ENCODE measurements at regions not wholly inside any gene's neighbourhood (a gene's known extent, or its start where the extent isn't known, plus 50 kb on each side); places are given as distances from the start of the nearest gene placed in this dataset.

GRCh38 chr7:52980129-52980528 is 55.3 kb upstream of the POM121L12 start:
- no peaks in the 10 kb centered on the region for H3K4me1 ChIP-seq
- H3K27me3 ChIP-seq, result no peaks in the 10 kb centered on the region
- DNase-seq (no peak), ATAC-seq (no peak)
- H3K36me3 ChIP-seq (replicated peaks in 1 of 2; ENCODE audit: insufficient read depth in 1 of 2, low read depth in 2 of 2), result no peaks in the 10 kb centered on the region
- H3K4me3 ChIP-seq, result no peak overlapping the region
- intact Hi-C loops (cut with DNase I), result no loop called here
- peaks cover 0 to 1% (median 0%) of the 10 kb centered on the region in 3 donors for H3K9me3 ChIP-seq
- H3K27ac ChIP-seq, result no peak overlapping the region
- TF ChIP-seq CTCF (IDR thresholded peaks at IDR 0.05) (no peak), POLR2A (IDR thresholded peaks at IDR 0.05) (no peak)

- H3K36me3 ChIP-seq (replicated peaks in 1 of 2; ENCODE audit: insufficient read depth in 1 of 2, low read depth in 2 of 2), result no peaks in the 10 kb centered on the region
- H3K27ac ChIP-seq, result no peak overlapping the region
- ATAC-seq (no peak), DNase-seq (no peak)
- H3K9me3 ChIP-seq, result no peaks in the 10 kb centered on the region
- no peaks in the 10 kb centered on the region for H3K27me3 ChIP-seq
- no peak overlapping the region for H3K4me3 ChIP-seq
- H3K4me1 ChIP-seq, result no peaks in the 10 kb centered on the region
- intact Hi-C loops (cut with DNase I), result no loop called here
- no peak for TF ChIP-seq POLR2A (IDR thresholded peaks at IDR 0.05)
- no peak for TF ChIP-seq CTCF (IDR thresholded peaks at IDR 0.05)
These were observed 62.3 kb upstream of the POM121L12 start for GRCh38 chr7:52973126-52973525.

DNA sequence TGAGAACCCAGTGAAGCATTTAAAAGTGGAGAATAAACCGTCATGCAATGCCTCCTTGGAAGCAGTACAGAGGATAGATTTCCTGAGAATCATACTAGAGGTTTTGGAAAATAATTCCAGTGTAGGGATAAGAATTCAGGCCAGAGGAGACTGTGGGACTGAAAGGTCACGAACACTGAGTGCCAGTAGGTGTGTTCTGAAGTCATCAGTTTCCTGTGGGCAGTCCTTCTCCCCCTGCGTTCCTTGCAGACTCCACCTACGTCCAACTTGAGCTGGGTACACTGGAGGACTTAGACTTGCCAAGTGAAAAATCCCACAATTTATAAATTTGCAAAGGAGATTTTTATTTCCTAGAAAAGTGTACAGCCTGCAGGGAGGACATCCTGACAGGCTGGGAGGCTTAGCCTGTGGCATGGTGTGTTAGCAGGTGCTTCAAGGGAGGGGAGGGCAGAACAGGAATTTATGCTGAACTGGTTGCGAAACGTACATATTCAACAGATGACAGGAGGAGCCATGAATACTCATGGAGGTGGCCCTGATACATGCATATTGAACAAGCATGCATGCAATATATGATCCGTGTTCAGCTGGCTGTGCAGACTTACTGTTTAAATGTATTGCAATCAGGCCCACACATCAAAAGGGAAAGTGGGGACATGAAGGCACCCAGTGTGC is 72.9 kb upstream of the POM121L12 start:
- ATAC-seq (no peak), DNase-seq (no peak)
- intact Hi-C loops (cut with DNase I), result no loop called here
- no peaks in the 10 kb centered on the region for H3K27me3 ChIP-seq
- no peak overlapping the region for H3K27ac ChIP-seq
- no peaks in the 10 kb centered on the region for H3K9me3 ChIP-seq
- no peaks in the 10 kb centered on the region for H3K36me3 ChIP-seq (replicated peaks in 1 of 2; ENCODE audit: insufficient read depth in 1 of 2, low read depth in 2 of 2)
- H3K4me3 ChIP-seq, result no peak overlapping the region
- TF ChIP-seq POLR2A (IDR thresholded peaks at IDR 0.05), result no peak
- no peak for TF ChIP-seq CTCF (IDR thresholded peaks at IDR 0.05)
- 56 to 70% methylated on average over 7 of the region's 7 CpGs for WGBS, 2 donors
- no peaks in the 10 kb centered on the region for H3K4me1 ChIP-seq

GRCh38 chr7:52961084-52961483 is 74.3 kb upstream of the POM121L12 start:
- intact Hi-C loops (cut with DNase I), result no loop called here
- H3K4me3 ChIP-seq, result no peak overlapping the region
- peaks cover 2% of the 10 kb centered on the region for H3K4me1 ChIP-seq
- WGBS, 2 donors, result 81 to 93% methylated on average over 1 of the region's 1 CpG
- no peak overlapping the region for H3K27ac ChIP-seq
- TF ChIP-seq POLR2A (IDR thresholded peaks at IDR 0.05) (no peak), CTCF (IDR thresholded peaks at IDR 0.05) (no peak)
- DNase-seq (no peak), ATAC-seq (no peak)
- H3K9me3 ChIP-seq, result no peaks in the 10 kb centered on the region
- no peaks in the 10 kb centered on the region for H3K27me3 ChIP-seq
- no peaks in the 10 kb centered on the region for H3K36me3 ChIP-seq (replicated peaks in 1 of 2; ENCODE audit: insufficient read depth in 1 of 2, low read depth in 2 of 2)

All from body of pancreas (tissue), 4 donors.